ENCODE measurements at regions not wholly inside any gene's neighbourhood (a gene's known extent, or its start where the extent isn't known, plus 50 kb on each side); places are given as distances from the start of the nearest gene placed in this dataset.

DNA sequence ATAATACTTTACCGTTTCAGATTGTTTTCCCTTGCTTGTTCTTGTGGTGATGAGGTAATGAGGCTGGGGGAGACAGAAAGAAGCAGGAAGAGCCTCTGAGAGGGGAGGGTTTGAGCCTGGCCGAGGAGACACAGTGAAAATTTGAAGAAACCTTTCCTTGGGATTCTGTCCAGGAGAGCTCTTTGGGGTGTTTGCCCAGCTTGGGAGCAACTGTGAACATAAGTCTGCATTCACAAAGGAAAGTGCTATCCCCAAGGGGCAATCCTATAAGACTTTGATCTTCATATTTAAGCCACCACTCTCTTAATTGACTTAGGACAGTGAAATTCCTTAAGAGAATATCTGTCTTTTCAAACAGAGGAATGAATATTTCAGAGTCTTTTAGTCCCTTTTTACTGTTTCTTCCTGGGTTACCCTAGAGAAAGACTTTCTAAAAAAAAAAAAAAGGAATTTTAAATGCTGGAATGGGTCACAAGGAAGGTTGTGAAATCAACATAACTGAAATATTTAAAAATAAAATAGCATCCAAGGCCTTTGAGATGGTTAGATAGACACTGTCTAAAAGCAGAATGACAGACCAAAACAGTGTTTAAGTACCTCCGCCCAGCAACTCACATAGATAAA is 52.5 kb upstream of the STAM2 start:
- DNase-seq (ENCODE audit: low read depth): peak; percentile 38
- TF ChIP-seq, protein P1, sequence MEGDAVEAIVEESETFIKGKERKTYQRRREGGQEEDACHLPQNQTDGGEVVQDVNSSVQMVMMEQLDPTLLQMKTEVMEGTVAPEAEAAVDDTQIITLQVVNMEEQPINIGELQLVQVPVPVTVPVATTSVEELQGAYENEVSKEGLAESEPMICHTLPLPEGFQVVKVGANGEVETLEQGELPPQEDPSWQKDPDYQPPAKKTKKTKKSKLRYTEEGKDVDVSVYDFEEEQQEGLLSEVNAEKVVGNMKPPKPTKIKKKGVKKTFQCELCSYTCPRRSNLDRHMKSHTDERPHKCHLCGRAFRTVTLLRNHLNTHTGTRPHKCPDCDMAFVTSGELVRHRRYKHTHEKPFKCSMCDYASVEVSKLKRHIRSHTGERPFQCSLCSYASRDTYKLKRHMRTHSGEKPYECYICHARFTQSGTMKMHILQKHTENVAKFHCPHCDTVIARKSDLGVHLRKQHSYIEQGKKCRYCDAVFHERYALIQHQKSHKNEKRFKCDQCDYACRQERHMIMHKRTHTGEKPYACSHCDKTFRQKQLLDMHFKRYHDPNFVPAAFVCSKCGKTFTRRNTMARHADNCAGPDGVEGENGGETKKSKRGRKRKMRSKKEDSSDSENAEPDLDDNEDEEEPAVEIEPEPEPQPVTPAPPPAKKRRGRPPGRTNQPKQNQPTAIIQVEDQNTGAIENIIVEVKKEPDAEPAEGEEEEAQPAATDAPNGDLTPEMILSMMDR (IDR thresholded peaks at IDR 0.05; ENCODE audit: insufficient read depth, low read depth, low read length): no peak
- no peak overlapping the region for H3K4me3 ChIP-seq (ENCODE audit: low read depth, low read length)

DNA sequence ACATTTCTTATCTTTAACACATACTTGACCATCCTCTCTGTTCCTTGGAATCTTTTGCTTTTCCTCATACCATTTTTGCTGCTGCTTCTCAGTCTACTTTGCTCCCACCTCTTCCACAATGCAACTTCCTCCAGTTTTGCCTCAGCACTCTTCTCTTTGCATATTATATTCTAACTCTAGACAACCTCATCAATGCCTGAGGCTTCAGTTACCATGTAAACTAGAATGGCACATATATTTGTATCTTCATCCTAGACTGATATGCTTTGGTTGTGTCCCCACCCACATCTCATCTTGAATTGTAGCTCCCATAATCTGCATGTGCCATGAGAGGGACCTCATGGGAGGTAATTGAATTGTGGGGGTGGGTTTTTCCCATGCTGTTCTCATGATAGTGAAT is 55.9 kb upstream of the STAM2 start:
- H3K4me3 ChIP-seq (ENCODE audit: low read depth, low read length): no peak overlapping the region
- TF ChIP-seq, protein P1 (IDR thresholded peaks at IDR 0.05; ENCODE audit: insufficient read depth, low read depth, low read length): no peak
- DNase-seq (ENCODE audit: low read depth): no peak

GRCh38 chr2:152234277-152234676 is 58.7 kb upstream of the STAM2 start:
- DNase-seq (ENCODE audit: low read depth): no peak
- TF ChIP-seq, protein P1 (IDR thresholded peaks at IDR 0.05; ENCODE audit: insufficient read depth, low read depth, low read length): no peak

GRCh38 chr2:152236191-152236925 is 60.8 kb upstream of the STAM2 start:
- TF ChIP-seq, protein P1 (IDR thresholded peaks at IDR 0.05; ENCODE audit: insufficient read depth, low read depth, low read length): no peak
- H3K4me3 ChIP-seq (ENCODE audit: low read depth, low read length): no peak overlapping the region
- no peak for DNase-seq (ENCODE audit: low read depth)

More at GRCh38 chr2:152234277-152234676, 58.7 kb upstream of the STAM2 start:
- no peak overlapping the region for H3K4me3 ChIP-seq (ENCODE audit: low read depth, low read length)

- no peak overlapping the region for H3K4me3 ChIP-seq (ENCODE audit: low read depth, low read length)
- TF ChIP-seq, protein P1 (IDR thresholded peaks at IDR 0.05; ENCODE audit: insufficient read depth, low read depth, low read length): no peak
- no peak for DNase-seq (ENCODE audit: low read depth)
These were observed 62.5 kb upstream of the STAM2 start for GRCh38 chr2:152238016-152238415.

- DNase-seq (ENCODE audit: low read depth): peak; percentile 39
- no peak overlapping the region for H3K4me3 ChIP-seq (ENCODE audit: low read depth, low read length)
- TF ChIP-seq, protein P1 (IDR thresholded peaks at IDR 0.05; ENCODE audit: insufficient read depth, low read depth, low read length): no peak
These were observed 65.1 kb upstream of the STAM2 start for GRCh38 chr2:152240559-152241231.
